PFSK-1 (cell line): ENCODE measurements at regions not wholly inside any gene's neighbourhood (a gene's known extent, or its start where the extent isn't known, plus 50 kb on each side); places are given as distances from the start of the nearest gene placed in this dataset.

Source experiments
- FOXP2 ChIP-seq: optimal IDR thresholded peaks from 2 replicates; pipeline ENCODE3; 2011; ENCODE audit warnings: borderline replicate concordance, control low read depth, inconsistent platforms; ENCODE audit not compliant: insufficient read depth; ENCODE audit errors: extremely low read length, extremely low read depth
- POLR2AphosphoS5 ChIP-seq: IDR thresholded peaks from 2 replicates; pipeline ENCODE4 v1.6.1; 2012; ENCODE audit warnings: low read depth, mild to moderate bottlenecking, control low read depth, low read length, moderate library complexity
- REST ChIP-seq, 2 experiments: IDR thresholded peaks; 2 replicates each; pipeline versions ENCODE4 v1.6.1 to v1.8.0; 2011 to 2012; ENCODE audit warnings: low read depth in 2 of 2, low read length in 2 of 2, control low read depth in 1 of 2, inconsistent platforms in 1 of 2, mild to moderate bottlenecking in 1 of 2, moderate library complexity in 1 of 2; ENCODE audit not compliant: insufficient read depth in 1 of 2
- SIN3A ChIP-seq: IDR thresholded peaks from 2 replicates; pipeline ENCODE4 v1.6.1; 2012; ENCODE audit warnings: mild to moderate bottlenecking, low read length, moderate library complexity, borderline replicate concordance; ENCODE audit not compliant: insufficient read depth

GRCh38 chr5:167458412-167458811 lies 833.0 kb upstream of the WWC1 start:
- TF ChIP-seq POLR2AphosphoS5 (no peak), FOXP2 (no peak), REST (IDR thresholded peaks at IDR 0.05; ENCODE audit: insufficient read depth in 1 of 2, low read depth in 2 of 2, low read length in 2 of 2) (no peak), SIN3A (no peak)
